HFFc6 (cell line): ENCODE measurements at regions not wholly inside any gene's neighbourhood (a gene's known extent, or its start where the extent isn't known, plus 50 kb on each side); places are given as distances from the start of the nearest gene placed in this dataset.

ENCODE experiments used
- DNase-seq: peaks from one replicate; pipeline ENCODE4 v3.0.0-alpha.2; 2018
- H3K27ac Mint-ChIP-seq: 2 replicates; pipeline ENCODE4 v1.8.0; 2020; ENCODE audit warnings: mild to moderate bottlenecking, mixed read lengths
- H3K27me3 Mint-ChIP-seq: 2 replicates; pipeline ENCODE4 v1.8.0; 2021; ENCODE audit warnings: mild to moderate bottlenecking, moderate library complexity, mixed read lengths; ENCODE audit not compliant: insufficient read depth
- H3K36me3 Mint-ChIP-seq: 2 replicates; pipeline ENCODE4 v1.8.0; 2021; ENCODE audit warnings: low read depth, mixed read lengths
- H3K4me1 Mint-ChIP-seq: 2 replicates; pipeline ENCODE4 v1.8.0; 2020; ENCODE audit warnings: low read depth, mixed read lengths
- H3K4me3 Mint-ChIP-seq: 2 replicates; pipeline ENCODE4 v1.8.0; 2020; ENCODE audit warnings: mild to moderate bottlenecking, moderate library complexity, mixed read lengths
- H3K9me3 Mint-ChIP-seq: 2 replicates; pipeline ENCODE4 v1.8.0; 2020; ENCODE audit warnings: mild to moderate bottlenecking, mixed read lengths
- CTCF ChIP-seq: fragments of 200-600 bp; sonication (generic); IDR thresholded peaks from 2 replicates; pipeline ENCODE4 v1.5.0; 2021; ENCODE audit warnings: antibody characterized with exemption, mild to moderate bottlenecking

- H3K4me1 Mint-ChIP-seq, result no peaks in the 10 kb centered on the region
- no peak overlapping the region for H3K4me3 Mint-ChIP-seq
- H3K9me3 Mint-ChIP-seq, result peaks cover 5% of the 10 kb centered on the region; the same call in 1 of the 2 replicates
- no peaks in the 10 kb centered on the region for H3K36me3 Mint-ChIP-seq
- H3K27me3 Mint-ChIP-seq, result peaks cover 37% of the 10 kb centered on the region
- no peak overlapping the region for H3K27ac Mint-ChIP-seq
- no peak for TF ChIP-seq CTCF
- DNase-seq, result no peak
Measured at GRCh38 chr22:27651486-27651885, 150.1 kb downstream of the MN1 start.

DNA sequence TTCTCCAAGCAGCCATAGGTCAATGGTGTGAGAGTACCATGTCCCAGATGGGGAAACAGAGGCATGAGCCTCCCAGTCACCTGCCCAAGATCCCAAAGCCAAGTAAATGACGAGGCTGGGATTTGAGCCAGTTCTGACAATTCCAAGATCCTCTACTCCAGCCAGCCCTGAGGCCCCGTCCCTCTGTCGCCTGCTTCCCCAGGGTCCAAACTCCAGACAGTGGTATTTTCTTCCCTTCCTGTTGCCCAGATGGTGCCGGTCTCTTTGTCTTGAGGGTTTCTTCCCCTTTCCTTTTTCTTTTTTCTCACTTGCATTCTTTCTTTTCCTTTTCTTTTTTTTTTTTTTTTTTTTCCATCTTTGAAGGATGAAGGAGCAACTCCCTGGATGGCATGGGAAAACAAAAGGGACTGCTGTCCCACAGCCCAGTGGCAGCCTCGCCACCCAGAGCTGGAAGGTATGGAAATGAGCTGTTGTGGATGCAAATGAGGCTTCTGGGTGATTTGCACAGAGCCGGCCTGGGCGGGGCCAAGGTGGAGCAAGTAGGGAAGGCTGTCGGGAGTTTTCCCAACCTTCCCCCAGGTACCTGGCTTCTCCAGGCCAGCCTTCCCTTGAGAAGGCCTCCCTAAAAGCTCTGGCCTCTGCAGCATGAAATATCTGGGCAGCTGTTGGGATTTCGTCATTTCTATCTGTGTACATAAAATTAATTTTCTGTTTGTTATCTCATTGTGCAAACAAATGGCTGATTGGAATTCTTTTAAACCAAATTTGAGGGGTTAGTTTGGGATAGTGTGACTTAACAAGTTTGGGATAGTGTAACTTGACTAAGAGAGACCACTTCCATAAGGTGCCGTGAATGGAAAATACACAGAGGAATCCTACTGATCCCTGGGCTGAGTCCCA, 146.8 kb downstream of the MN1 start:
- H3K4me1 Mint-ChIP-seq, result no peaks in the 10 kb centered on the region
- no peak overlapping the region for H3K27ac Mint-ChIP-seq
- no peaks in the 10 kb centered on the region for H3K36me3 Mint-ChIP-seq
- peaks cover 41% of the 10 kb centered on the region for H3K27me3 Mint-ChIP-seq
- H3K4me3 Mint-ChIP-seq, result no peak overlapping the region
- TF ChIP-seq CTCF, result no peak
- no peak for DNase-seq
- H3K9me3 Mint-ChIP-seq, result peaks cover 5% of the 10 kb centered on the region; the same call in 1 of the 2 replicates

DNA sequence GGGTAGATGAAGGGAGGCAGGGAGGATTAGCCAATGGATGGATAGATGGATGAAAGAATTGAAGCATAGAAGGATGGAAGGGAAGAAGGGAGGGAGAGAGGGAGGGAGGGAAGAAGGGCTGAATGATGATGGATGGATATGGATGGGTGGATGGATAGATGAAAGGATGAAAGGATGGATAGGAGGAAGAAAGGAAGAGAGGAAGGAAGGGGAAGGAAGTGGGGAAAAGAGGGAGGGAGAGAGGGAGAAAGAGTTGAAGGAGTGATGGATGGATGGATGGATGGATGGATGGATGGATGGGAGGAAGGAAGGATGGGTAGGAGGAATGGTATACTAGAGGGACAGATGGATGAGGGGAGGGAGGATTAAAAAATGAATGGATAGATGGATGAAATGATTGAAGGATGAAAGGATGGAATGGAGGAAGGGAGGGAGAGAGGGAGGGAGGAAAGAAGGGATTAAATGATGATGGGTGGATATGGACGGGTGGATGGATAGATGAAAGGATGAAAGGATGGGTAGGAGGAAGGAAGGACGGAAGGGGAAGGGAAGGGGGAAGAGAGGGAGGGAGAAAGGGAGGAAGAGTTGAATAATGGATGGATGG, 145.9 kb downstream of the MN1 start:
- Mint-ChIP-seq H3K4me1 (no peaks in the 10 kb centered on the region), H3K4me3 (no peak overlapping the region), H3K27me3 (peaks cover 39% of the 10 kb centered on the region), H3K27ac (no peak overlapping the region), H3K9me3 (peaks cover 5% of the 10 kb centered on the region; the same call in 1 of the 2 replicates), H3K36me3 (no peaks in the 10 kb centered on the region)
- DNase-seq, result no peak
- no peak for TF ChIP-seq CTCF

GRCh38 chr22:27656970-27657369, 144.6 kb downstream of the MN1 start:
- Mint-ChIP-seq H3K4me1 (no peaks in the 10 kb centered on the region), H3K27ac (no peak overlapping the region), H3K9me3 (peaks cover 5% of the 10 kb centered on the region; the same call in 1 of the 2 replicates), H3K27me3 (peaks cover 38% of the 10 kb centered on the region), H3K4me3 (no peak overlapping the region), H3K36me3 (no peaks in the 10 kb centered on the region)
- no peak for DNase-seq
- no peak for TF ChIP-seq CTCF

GRCh38 chr22:27660306-27660705, 141.2 kb downstream of the MN1 start:
- peaks cover 5% of the 10 kb centered on the region; the same call in 1 of the 2 replicates for H3K9me3 Mint-ChIP-seq
- H3K4me1 Mint-ChIP-seq, result peaks cover 15% of the 10 kb centered on the region
- TF ChIP-seq CTCF, result no peak
- H3K36me3 Mint-ChIP-seq, result no peaks in the 10 kb centered on the region
- H3K4me3 Mint-ChIP-seq, result no peak overlapping the region
- no peak overlapping the region for H3K27ac Mint-ChIP-seq
- peaks cover 27% of the 10 kb centered on the region for H3K27me3 Mint-ChIP-seq
- DNase-seq, result no peak
